Mucosa of descending colon (tissue), 3 donors: ENCODE measurements at regions not wholly inside any gene's neighbourhood (a gene's known extent, or its start where the extent isn't known, plus 50 kb on each side); places are given as distances from the start of the nearest gene placed in this dataset.

Experiments used
- ATAC-seq: fragments of 200-7000 bp; cut with Tn5 transposase; one replicate; pipeline ENCODE4 v1.9.1; 2020; ENCODE audit warnings: mild to moderate bottlenecking, moderate library complexity
- DNase-seq, 3 donors: peaks; one replicate each; pipeline ENCODE4 v3.0.0-alpha.2; 2020
- H3K36me3 ChIP-seq: fragments of 200-600 bp; one replicate; pipeline ENCODE4 v1.8.0; 2021; ENCODE audit warnings: low read depth, mild to moderate bottlenecking
- H3K4me1 ChIP-seq: fragments of 200-600 bp; one replicate; pipeline ENCODE4 v1.8.0; 2021; ENCODE audit warnings: low read depth, mild to moderate bottlenecking
- H3K4me3 ChIP-seq: fragments of 200-600 bp; one replicate; pipeline ENCODE4 v1.8.0; 2021; ENCODE audit warnings: mild to moderate bottlenecking
- H3K9me3 ChIP-seq: fragments of 200-600 bp; one replicate; pipeline ENCODE4 v1.8.0; 2021; ENCODE audit warnings: mild to moderate bottlenecking
- CTCF ChIP-seq: fragments of 200-600 bp; IDR thresholded peaks from one replicate; pipeline ENCODE4 v1.8.0; 2022; ENCODE audit warnings: antibody characterized with exemption, mild to moderate bottlenecking
- intact Hi-C, 2 donors: fragments of 100-400 bp; cut with DNase I in 1 of 2; cut with micrococcal nuclease in 1 of 2; formaldehyde crosslinking; loops; one replicate each; pipeline versions ENCODE4 v1.11.0 to v1.11.1; 2022; cut with DNase I, micrococcal nuclease
- donor health status: DM: no; HTN: no; CAD: no; lungs with moderate emphysema.
- donor health status: DM: no; HTN: no; CAD: no.
- donor health status: DM: no; HTN: yes; CAD: no.

GRCh38 chr4:35760807-35761206, 483.5 kb downstream of the ARAP2 start:
- H3K9me3 ChIP-seq = peaks cover 4% of the 10 kb centered on the region
- DNase-seq = no peak
- H3K36me3 ChIP-seq = no peaks in the 10 kb centered on the region
- no peak overlapping the region for H3K4me3 ChIP-seq
- intact Hi-C loops = no loop called here
- H3K4me1 ChIP-seq = no peaks in the 10 kb centered on the region
- no peak for ATAC-seq
- no peak for TF ChIP-seq CTCF

- DNase-seq = no peak
- ATAC-seq = no peak
- Histone ChIP-seq H3K9me3 (no peaks in the 10 kb centered on the region), H3K4me3 (no peak overlapping the region), H3K4me1 (no peaks in the 10 kb centered on the region), H3K36me3 (no peaks in the 10 kb centered on the region)
- intact Hi-C loops = no loop called here
- no peak for TF ChIP-seq CTCF
Observed at GRCh38 chr4:35771571-35771970, 472.7 kb downstream of the ARAP2 start.

- no peak for TF ChIP-seq CTCF
- Histone ChIP-seq H3K4me3 (no peak overlapping the region), H3K9me3 (no peaks in the 10 kb centered on the region), H3K4me1 (no peaks in the 10 kb centered on the region), H3K36me3 (no peaks in the 10 kb centered on the region)
- DNase-seq = no peak
- no peak for ATAC-seq
- intact Hi-C loops = no loop called here
Observed at GRCh38 chr4:35772291-35772690, 472.0 kb downstream of the ARAP2 start.

- DNase-seq = no peak
- no peak for ATAC-seq
- Histone ChIP-seq H3K4me3 (no peak overlapping the region), H3K36me3 (no peaks in the 10 kb centered on the region), H3K4me1 (no peaks in the 10 kb centered on the region), H3K9me3 (peaks cover 4% of the 10 kb centered on the region)
- intact Hi-C loops = no loop called here
- TF ChIP-seq CTCF = no peak
Observed at GRCh38 chr4:35789899-35790574, 454.3 kb downstream of the ARAP2 start.

GRCh38 chr4:35793045-35793722, 451.1 kb downstream of the ARAP2 start:
- H3K4me3 ChIP-seq = no peak overlapping the region
- H3K9me3 ChIP-seq = peaks cover 11% of the 10 kb centered on the region
- no peaks in the 10 kb centered on the region for H3K4me1 ChIP-seq
- H3K36me3 ChIP-seq = no peaks in the 10 kb centered on the region
- TF ChIP-seq CTCF = no peak
- DNase-seq (no peak), ATAC-seq (no peak)
- intact Hi-C loops = no loop called here
